Activated CD4-positive, alpha-beta memory T cell treated with anti-CD3 and anti-CD28 coated beads for 36 hours (primary cell): ENCODE measurements at regions not wholly inside any gene's neighbourhood (a gene's known extent, or its start where the extent isn't known, plus 50 kb on each side); places are given as distances from the start of the nearest gene placed in this dataset.

Experiments used
- CTCF ChIA-PET: fragments of 350-600 bp; sonication (Branson Sonifier 250); formaldehyde crosslinking; loops from one replicate; lab custom pipeline; 2021; ENCODE audit warnings: antibody characterized with exemption, inconsistent platforms; lab: Charles Lee
- POLR2A ChIA-PET: fragments of 350-600 bp; sonication (Branson Sonifier 250); formaldehyde crosslinking; loops from one replicate; lab custom pipeline; 2021; ENCODE audit warnings: antibody characterized with exemption; lab: Charles Lee
- DNase-seq: peaks from one replicate; pipeline ENCODE4 v3.0.0-alpha.2; 2020
- H3K27ac Mint-ChIP-seq: one replicate; pipeline ENCODE4 v1.8.0; 2021; ENCODE audit warnings: mixed read lengths
- H3K27me3 Mint-ChIP-seq: one replicate; pipeline ENCODE4 v1.8.0; 2021; ENCODE audit warnings: mixed read lengths
- H3K36me3 Mint-ChIP-seq: one replicate; pipeline ENCODE4 v1.8.0; 2021; ENCODE audit warnings: mixed read lengths
- H3K4me1 Mint-ChIP-seq: one replicate; pipeline ENCODE4 v1.8.0; 2021; ENCODE audit warnings: low read depth, mixed read lengths
- H3K4me3 Mint-ChIP-seq: one replicate; pipeline ENCODE4 v1.8.0; 2021; ENCODE audit warnings: mild to moderate bottlenecking, mixed read lengths
- H3K9me3 Mint-ChIP-seq: one replicate; pipeline ENCODE4 v1.8.0; 2021; ENCODE audit warnings: mixed read lengths
- intact Hi-C: fragments of 100-400 bp; cut with micrococcal nuclease; formaldehyde crosslinking; loops from one replicate; pipeline ENCODE4 v1.15.1; 2023

GRCh38 chr4:66876946-66877345 is 668.4 kb downstream of the CENPC start:
- Mint-ChIP-seq H3K36me3 (no peaks in the 10 kb centered on the region), H3K9me3 (peaks cover 4% of the 10 kb centered on the region), H3K4me3 (no peak overlapping the region), H3K4me1 (no peaks in the 10 kb centered on the region), H3K27me3 (no peaks in the 10 kb centered on the region), H3K27ac (no peak overlapping the region)
- ChIA-PET CTCF (no interaction called here), POLR2A (no interaction called here)
- no peak for DNase-seq
- intact Hi-C loops, result no loop called here

- no peak overlapping the region for H3K4me3 Mint-ChIP-seq
- DNase-seq, result no peak
- peaks cover 2% of the 10 kb centered on the region for H3K9me3 Mint-ChIP-seq
- H3K4me1 Mint-ChIP-seq, result no peaks in the 10 kb centered on the region
- ChIA-PET CTCF (no interaction called here), POLR2A (no interaction called here)
- no peak overlapping the region for H3K27ac Mint-ChIP-seq
- intact Hi-C loops, result no loop called here
- H3K27me3 Mint-ChIP-seq, result no peaks in the 10 kb centered on the region
- H3K36me3 Mint-ChIP-seq, result no peaks in the 10 kb centered on the region
Measured at GRCh38 chr4:66872661-66873060, 672.6 kb downstream of the CENPC start.

- ChIA-PET POLR2A (no interaction called here), CTCF (no interaction called here)
- no peaks in the 10 kb centered on the region for H3K9me3 Mint-ChIP-seq
- intact Hi-C loops, result no loop called here
- H3K4me3 Mint-ChIP-seq, result no peak overlapping the region
- H3K4me1 Mint-ChIP-seq, result no peaks in the 10 kb centered on the region
- H3K27ac Mint-ChIP-seq, result no peak overlapping the region
- no peaks in the 10 kb centered on the region for H3K27me3 Mint-ChIP-seq
- DNase-seq, result no peak
- no peaks in the 10 kb centered on the region for H3K36me3 Mint-ChIP-seq
Measured at GRCh38 chr4:66863481-66863880, 681.8 kb downstream of the CENPC start.

- DNase-seq, result no peak
- Mint-ChIP-seq H3K4me1 (no peaks in the 10 kb centered on the region), H3K27me3 (no peaks in the 10 kb centered on the region), H3K27ac (no peak overlapping the region), H3K9me3 (no peaks in the 10 kb centered on the region), H3K36me3 (no peaks in the 10 kb centered on the region), H3K4me3 (no peak overlapping the region)
- ChIA-PET POLR2A (no interaction called here), CTCF (no interaction called here)
- intact Hi-C loops, result no loop called here
Measured at GRCh38 chr4:66855956-66856355, 689.3 kb downstream of the CENPC start.

- no peaks in the 10 kb centered on the region for H3K36me3 Mint-ChIP-seq
- no peak for DNase-seq
- H3K27ac Mint-ChIP-seq, result no peak overlapping the region
- no peaks in the 10 kb centered on the region for H3K9me3 Mint-ChIP-seq
- H3K27me3 Mint-ChIP-seq, result no peaks in the 10 kb centered on the region
- POLR2A ChIA-PET, result no interaction called here
- no peaks in the 10 kb centered on the region for H3K4me1 Mint-ChIP-seq
- no peak overlapping the region for H3K4me3 Mint-ChIP-seq
- intact Hi-C loops, result no loop called here
- CTCF ChIA-PET, result no interaction called here
Measured at GRCh38 chr4:66853845-66854244, 691.5 kb downstream of the CENPC start.

- CTCF ChIA-PET, result no interaction called here
- H3K27me3 Mint-ChIP-seq, result no peaks in the 10 kb centered on the region
- DNase-seq, result no peak
- intact Hi-C loops, result no loop called here
- POLR2A ChIA-PET, result no interaction called here
- H3K9me3 Mint-ChIP-seq, result no peaks in the 10 kb centered on the region
- no peaks in the 10 kb centered on the region for H3K36me3 Mint-ChIP-seq
- H3K4me3 Mint-ChIP-seq, result no peak overlapping the region
- H3K4me1 Mint-ChIP-seq, result no peaks in the 10 kb centered on the region
- H3K27ac Mint-ChIP-seq, result no peak overlapping the region
Measured at GRCh38 chr4:66852843-66853242, 692.5 kb downstream of the CENPC start.

- Mint-ChIP-seq H3K27ac (no peak overlapping the region), H3K27me3 (no peaks in the 10 kb centered on the region), H3K9me3 (no peaks in the 10 kb centered on the region), H3K36me3 (no peaks in the 10 kb centered on the region), H3K4me3 (no peak overlapping the region), H3K4me1 (no peaks in the 10 kb centered on the region)
- CTCF ChIA-PET, result no interaction called here
- intact Hi-C loops, result no loop called here
- POLR2A ChIA-PET, result no interaction called here
- DNase-seq, result no peak
Measured at GRCh38 chr4:66849596-66849995, 695.7 kb downstream of the CENPC start.

- Mint-ChIP-seq H3K27me3 (no peaks in the 10 kb centered on the region), H3K9me3 (peaks cover 11% of the 10 kb centered on the region), H3K4me1 (no peaks in the 10 kb centered on the region), H3K27ac (no peak overlapping the region), H3K36me3 (no peaks in the 10 kb centered on the region), H3K4me3 (no peak overlapping the region)
- DNase-seq, result no peak
- POLR2A ChIA-PET, result no interaction called here
- CTCF ChIA-PET, result no interaction called here
- intact Hi-C loops, result no loop called here
Measured at GRCh38 chr4:66842724-66843088, 702.6 kb downstream of the CENPC start.

GRCh38 chr4:66842026-66842723 is 703.1 kb downstream of the CENPC start:
- ChIA-PET CTCF (no interaction called here), POLR2A (no interaction called here)
- Mint-ChIP-seq H3K4me1 (no peaks in the 10 kb centered on the region), H3K4me3 (no peak overlapping the region), H3K27ac (no peak overlapping the region), H3K27me3 (no peaks in the 10 kb centered on the region), H3K36me3 (no peaks in the 10 kb centered on the region), H3K9me3 (peaks cover 11% of the 10 kb centered on the region)
- intact Hi-C loops, result no loop called here
- DNase-seq, result no peak

- no peak for DNase-seq
- ChIA-PET POLR2A (no interaction called here), CTCF (no interaction called here)
- Mint-ChIP-seq H3K27ac (no peak overlapping the region), H3K36me3 (no peaks in the 10 kb centered on the region), H3K27me3 (no peaks in the 10 kb centered on the region), H3K4me1 (no peaks in the 10 kb centered on the region), H3K9me3 (peaks cover 11% of the 10 kb centered on the region), H3K4me3 (no peak overlapping the region)
- intact Hi-C loops, result no loop called here
Measured at GRCh38 chr4:66840178-66840577, 705.1 kb downstream of the CENPC start.

GRCh38 chr4:66837279-66837922 is 707.9 kb downstream of the CENPC start:
- no peaks in the 10 kb centered on the region for H3K36me3 Mint-ChIP-seq
- DNase-seq, result no peak
- CTCF ChIA-PET, result no interaction called here
- no peak overlapping the region for H3K4me3 Mint-ChIP-seq
- POLR2A ChIA-PET, result no interaction called here
- H3K4me1 Mint-ChIP-seq, result no peaks in the 10 kb centered on the region
- H3K27me3 Mint-ChIP-seq, result no peaks in the 10 kb centered on the region
- no peak overlapping the region for H3K27ac Mint-ChIP-seq
- intact Hi-C loops, result no loop called here
- H3K9me3 Mint-ChIP-seq, result peaks cover 14% of the 10 kb centered on the region

- ChIA-PET POLR2A (no interaction called here), CTCF (no interaction called here)
- H3K27me3 Mint-ChIP-seq, result no peaks in the 10 kb centered on the region
- DNase-seq, result no peak
- intact Hi-C loops, result no loop called here
- peaks cover 3% of the 10 kb centered on the region for H3K9me3 Mint-ChIP-seq
- no peaks in the 10 kb centered on the region for H3K36me3 Mint-ChIP-seq
- H3K27ac Mint-ChIP-seq, result no peak overlapping the region
- H3K4me1 Mint-ChIP-seq, result no peaks in the 10 kb centered on the region
- no peak overlapping the region for H3K4me3 Mint-ChIP-seq
Measured at GRCh38 chr4:66829310-66829709, 716.0 kb downstream of the CENPC start.

- H3K9me3 Mint-ChIP-seq, result peaks cover 5% of the 10 kb centered on the region
- DNase-seq, result no peak
- H3K4me3 Mint-ChIP-seq, result no peak overlapping the region
- no peaks in the 10 kb centered on the region for H3K36me3 Mint-ChIP-seq
- ChIA-PET POLR2A (no interaction called here), CTCF (no interaction called here)
- intact Hi-C loops, result no loop called here
- H3K4me1 Mint-ChIP-seq, result no peaks in the 10 kb centered on the region
- H3K27me3 Mint-ChIP-seq, result no peaks in the 10 kb centered on the region
- H3K27ac Mint-ChIP-seq, result no peak overlapping the region
Measured at GRCh38 chr4:66820681-66821080, 724.6 kb downstream of the CENPC start.
